ENCODE measurements at regions not wholly inside any gene's neighbourhood (a gene's known extent, or its start where the extent isn't known, plus 50 kb on each side); places are given as distances from the start of the nearest gene placed in this dataset.

- peaks cover 83% of the 10 kb centered on the region for H3K27me3 ChIP-seq
- TF ChIP-seq CTCF (IDR thresholded peaks at IDR 0.05): no peak
- H3K9me3 ChIP-seq: no peaks in the 10 kb centered on the region
- H3K36me3 ChIP-seq: no peaks in the 10 kb centered on the region
- H3K4me1 ChIP-seq (ENCODE audit: control insufficient read depth in 1 of 2, insufficient read depth in 1 of 2, low read depth in 1 of 2, low read length in 1 of 2): no peaks in the 10 kb centered on the region
- H3K4me3 ChIP-seq (ENCODE audit: low read depth in 1 of 2, low read length in 1 of 2): no peak overlapping the region
- no peak overlapping the region for H3K27ac ChIP-seq
Observed at GRCh38 chr15:29968895-29969561, 113.7 kb upstream of the GOLGA8J start.

- Histone ChIP-seq H3K4me3 (ENCODE audit: low read depth in 1 of 2, low read length in 1 of 2) (no peak overlapping the region), H3K9me3 (no peaks in the 10 kb centered on the region), H3K27me3 (peaks cover 90% of the 10 kb centered on the region), H3K27ac (no peak overlapping the region), H3K36me3 (no peaks in the 10 kb centered on the region), H3K4me1 (ENCODE audit: control insufficient read depth in 1 of 2, insufficient read depth in 1 of 2, low read depth in 1 of 2, low read length in 1 of 2) (no peaks in the 10 kb centered on the region)
- TF ChIP-seq CTCF (IDR thresholded peaks at IDR 0.05): no peak
Observed at GRCh38 chr15:29968099-29968894, 114.5 kb upstream of the GOLGA8J start.

- TF ChIP-seq CTCF (IDR thresholded peaks at IDR 0.05): no peak
- H3K36me3 ChIP-seq: no peaks in the 10 kb centered on the region
- no peak overlapping the region for H3K27ac ChIP-seq
- H3K27me3 ChIP-seq: peaks cover 53% of the 10 kb centered on the region
- H3K4me3 ChIP-seq (ENCODE audit: low read depth in 1 of 2, low read length in 1 of 2): no peak overlapping the region
- H3K4me1 ChIP-seq (ENCODE audit: control insufficient read depth in 1 of 2, insufficient read depth in 1 of 2, low read depth in 1 of 2, low read length in 1 of 2): no peaks in the 10 kb centered on the region
- no peaks in the 10 kb centered on the region for H3K9me3 ChIP-seq
Observed at GRCh38 chr15:29962407-29962806, 120.3 kb upstream of the GOLGA8J start.

GRCh38 chr15:29959384-29960137 is 123.2 kb upstream of the GOLGA8J start:
- no peak for TF ChIP-seq CTCF (IDR thresholded peaks at IDR 0.05)
- Histone ChIP-seq H3K36me3 (no peaks in the 10 kb centered on the region), H3K27me3 (peaks cover 31% of the 10 kb centered on the region), H3K4me3 (ENCODE audit: low read depth in 1 of 2, low read length in 1 of 2) (no peak overlapping the region), H3K4me1 (ENCODE audit: control insufficient read depth in 1 of 2, insufficient read depth in 1 of 2, low read depth in 1 of 2, low read length in 1 of 2) (no peaks in the 10 kb centered on the region), H3K27ac (no peak overlapping the region), H3K9me3 (no peaks in the 10 kb centered on the region)

GRCh38 chr15:29952225-29952624 is 130.0 kb upstream of the TJP1 start:
- Histone ChIP-seq H3K9me3 (no peaks in the 10 kb centered on the region), H3K36me3 (no peaks in the 10 kb centered on the region), H3K27ac (no peak overlapping the region), H3K4me1 (ENCODE audit: control insufficient read depth in 1 of 2, insufficient read depth in 1 of 2, low read depth in 1 of 2, low read length in 1 of 2) (no peaks in the 10 kb centered on the region), H3K27me3 (peaks cover 6% of the 10 kb centered on the region), H3K4me3 (ENCODE audit: low read depth in 1 of 2, low read length in 1 of 2) (no peak overlapping the region)
- TF ChIP-seq CTCF (IDR thresholded peaks at IDR 0.05): no peak
